Activated CD8-positive, alpha-beta memory T cell treated with anti-CD3 and anti-CD28 coated beads for 48 hours (primary cell): ENCODE measurements at regions not wholly inside any gene's neighbourhood (a gene's known extent, or its start where the extent isn't known, plus 50 kb on each side); places are given as distances from the start of the nearest gene placed in this dataset.

Source experiments
- DNase-seq, 3 experiments: peaks; one replicate each; pipeline ENCODE4 v3.0.0-alpha.2; 2020; ENCODE audit warnings: low read depth in 2 of 3, low spot score in 2 of 3

- DNase-seq: no peak
Measured at GRCh38 chr2:192292478-192292877, 97.7 kb upstream of the TMEFF2 start.

- no peak for DNase-seq
Measured at GRCh38 chr2:192288295-192288694, 93.6 kb upstream of the TMEFF2 start.

GRCh38 chr2:192286093-192286701, 91.5 kb upstream of the TMEFF2 start:
- no peak for DNase-seq

GRCh38 chr2:192283450-192283849, 88.7 kb upstream of the TMEFF2 start:
- DNase-seq: no peak

- no peak for DNase-seq
Measured at GRCh38 chr2:192278701-192279100, 84.0 kb upstream of the TMEFF2 start.

- no peak for DNase-seq
Measured at GRCh38 chr2:192277494-192278109, 82.9 kb upstream of the TMEFF2 start.

GRCh38 chr2:192275632-192276031, 80.9 kb upstream of the TMEFF2 start:
- no peak for DNase-seq

GRCh38 chr2:192267484-192267883, 72.8 kb upstream of the TMEFF2 start:
- no peak for DNase-seq

- DNase-seq: no peak
Measured at GRCh38 chr2:192265751-192266150, 71.0 kb upstream of the TMEFF2 start.

GRCh38 chr2:192254444-192254843, 59.7 kb upstream of the TMEFF2 start:
- no peak for DNase-seq

GRCh38 chr2:192253692-192254091, 59.0 kb upstream of the TMEFF2 start:
- no peak for DNase-seq

GRCh38 chr2:192250961-192251360, 56.2 kb upstream of the TMEFF2 start:
- no peak for DNase-seq

- DNase-seq: no peak
Measured at GRCh38 chr2:192247456-192247855, 52.7 kb upstream of the TMEFF2 start.

GRCh38 chr2:192246297-192246696, 51.6 kb upstream of the TMEFF2 start:
- DNase-seq: no peak

GRCh38 chr2:192245329-192245728, 50.6 kb upstream of the TMEFF2 start:
- no peak for DNase-seq
